ENCODE measurements at regions not wholly inside any gene's neighbourhood (a gene's known extent, or its start where the extent isn't known, plus 50 kb on each side); places are given as distances from the start of the nearest gene placed in this dataset.

- no peak for TF ChIP-seq RAD21 (conservative IDR thresholded peaks at IDR 0.05)
- no peak for TF ChIP-seq CTCF (IDR thresholded peaks at IDR 0.05; ENCODE audit: poor library complexity, severe bottlenecking)
- TF ChIP-seq EP300 (conservative IDR thresholded peaks at IDR 0.05; ENCODE audit: poor library complexity, severe bottlenecking) = no peak
Observed at GRCh38 chr11:101336858-101337257, 207.2 kb upstream of the PGR start.

Data from neural cell (in vitro differentiated cells).